CD4-positive, alpha-beta T cell treated with Interleukin-6 for 4 hours (primary cell): ENCODE measurements at regions not wholly inside any gene's neighbourhood (a gene's known extent, or its start where the extent isn't known, plus 50 kb on each side); places are given as distances from the start of the nearest gene placed in this dataset.

Experiments
- DNase-seq: peaks from one replicate; pipeline ENCODE4 v3.0.0-alpha.2; 2020; ENCODE audit warnings: mixed read lengths

- DNase-seq = no peak
Measured at GRCh38 chrX:15914486-15914885, 59.9 kb upstream of the AP1S2 start.

DNA sequence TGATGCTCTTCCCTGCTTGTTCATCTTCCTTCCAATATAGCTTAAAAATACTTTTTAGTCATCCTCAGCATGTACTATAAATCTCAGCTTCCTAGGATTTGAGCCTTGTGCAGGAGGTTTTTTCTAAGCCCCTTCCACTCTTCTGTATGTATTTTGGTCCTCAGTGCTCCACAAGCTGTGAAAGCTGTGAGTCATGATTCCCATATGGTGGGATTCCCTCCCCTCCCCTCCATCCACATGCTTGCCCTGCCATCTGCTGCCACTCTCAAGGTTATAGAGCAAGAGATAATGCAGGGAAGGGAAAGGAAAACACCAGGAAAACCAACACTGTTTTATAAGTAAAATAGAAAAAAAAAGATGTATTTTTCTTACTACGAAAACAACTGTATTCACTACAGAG lies 58.5 kb upstream of the AP1S2 start:
- no peak for DNase-seq

GRCh38 chrX:15911734-15912550 lies 57.3 kb upstream of the AP1S2 start:
- DNase-seq = no peak

- no peak for DNase-seq
Measured at GRCh38 chrX:15909605-15910004, 55.0 kb upstream of the AP1S2 start.

- no peak for DNase-seq
Measured at GRCh38 chrX:15908603-15909290, 54.1 kb upstream of the AP1S2 start.

DNA sequence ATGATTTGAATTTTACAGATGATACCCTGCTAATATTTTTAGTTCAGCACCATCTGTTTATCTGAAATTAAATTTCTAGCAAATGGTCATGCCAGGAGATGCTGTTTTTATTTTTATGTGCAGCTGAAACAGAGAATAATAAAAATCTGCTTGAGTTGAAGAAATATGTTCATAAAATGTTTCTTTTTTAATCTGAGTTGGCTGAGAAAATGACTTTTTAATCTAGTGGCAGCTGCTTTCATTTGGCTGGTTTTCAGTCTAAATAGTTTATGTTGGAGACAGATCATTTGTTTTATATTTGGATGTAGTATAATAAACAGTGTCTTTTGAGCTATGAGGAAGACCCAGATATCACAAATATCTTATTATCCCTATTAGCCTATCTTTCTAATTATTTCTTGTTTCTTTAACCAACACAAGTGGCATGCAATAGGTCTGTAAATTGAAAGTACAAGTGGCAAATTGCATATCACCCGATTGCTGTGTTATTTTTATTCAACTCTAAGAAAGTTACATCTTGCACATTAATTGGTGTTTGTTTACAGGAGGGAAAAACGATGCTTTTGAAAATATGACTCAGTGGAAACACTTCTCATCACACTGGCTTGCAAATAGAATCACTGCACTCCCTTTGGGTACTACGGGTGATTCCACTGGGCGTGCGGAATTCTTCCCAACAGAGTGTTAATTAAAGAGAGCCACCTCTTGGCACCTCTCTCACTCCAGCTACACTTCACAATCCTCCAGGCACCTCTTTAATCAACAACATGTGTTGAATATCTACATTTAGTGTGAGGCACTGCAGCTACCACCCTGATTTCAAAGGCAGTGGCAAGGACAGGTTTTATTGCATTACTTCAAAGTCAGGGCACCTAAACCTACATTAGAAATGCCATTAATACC lies 51.7 kb upstream of the AP1S2 start:
- no peak for DNase-seq
